ENCODE measurements at regions not wholly inside any gene's neighbourhood (a gene's known extent, or its start where the extent isn't known, plus 50 kb on each side); places are given as distances from the start of the nearest gene placed in this dataset.

DNA sequence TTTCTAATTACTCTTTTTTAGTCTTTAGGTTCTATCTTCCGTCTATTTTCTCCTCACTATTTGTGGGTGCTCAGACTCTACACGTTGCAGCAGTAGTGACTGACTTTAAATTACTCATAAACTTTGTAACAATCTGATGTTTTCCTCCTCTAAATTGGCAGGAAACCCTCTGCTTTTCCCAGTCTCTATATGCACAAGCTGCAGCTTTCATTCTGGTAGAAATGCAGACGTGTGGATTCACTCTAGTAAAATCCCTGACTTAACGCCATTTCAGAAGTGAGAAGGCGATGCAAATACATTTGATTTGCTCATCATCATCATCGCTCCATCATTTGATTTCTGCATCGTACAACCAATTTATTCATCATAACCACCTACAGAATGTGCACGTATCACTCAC, 561.0 kb upstream of the ZFHX3 start:
- ChIA-PET CTCF (no interaction called here), POLR2A (no interaction called here)
- Mint-ChIP-seq H3K27me3 (peaks cover 8% of the 10 kb centered on the region), H3K4me1 (ENCODE audit: low read depth) (no peaks in the 10 kb centered on the region), H3K9me3 (no peaks in the 10 kb centered on the region), H3K4me3 (no peak overlapping the region), H3K36me3 (ENCODE audit: low read depth) (no peaks in the 10 kb centered on the region), H3K27ac (no peak overlapping the region)
- TF ChIP-seq, protein P1, sequence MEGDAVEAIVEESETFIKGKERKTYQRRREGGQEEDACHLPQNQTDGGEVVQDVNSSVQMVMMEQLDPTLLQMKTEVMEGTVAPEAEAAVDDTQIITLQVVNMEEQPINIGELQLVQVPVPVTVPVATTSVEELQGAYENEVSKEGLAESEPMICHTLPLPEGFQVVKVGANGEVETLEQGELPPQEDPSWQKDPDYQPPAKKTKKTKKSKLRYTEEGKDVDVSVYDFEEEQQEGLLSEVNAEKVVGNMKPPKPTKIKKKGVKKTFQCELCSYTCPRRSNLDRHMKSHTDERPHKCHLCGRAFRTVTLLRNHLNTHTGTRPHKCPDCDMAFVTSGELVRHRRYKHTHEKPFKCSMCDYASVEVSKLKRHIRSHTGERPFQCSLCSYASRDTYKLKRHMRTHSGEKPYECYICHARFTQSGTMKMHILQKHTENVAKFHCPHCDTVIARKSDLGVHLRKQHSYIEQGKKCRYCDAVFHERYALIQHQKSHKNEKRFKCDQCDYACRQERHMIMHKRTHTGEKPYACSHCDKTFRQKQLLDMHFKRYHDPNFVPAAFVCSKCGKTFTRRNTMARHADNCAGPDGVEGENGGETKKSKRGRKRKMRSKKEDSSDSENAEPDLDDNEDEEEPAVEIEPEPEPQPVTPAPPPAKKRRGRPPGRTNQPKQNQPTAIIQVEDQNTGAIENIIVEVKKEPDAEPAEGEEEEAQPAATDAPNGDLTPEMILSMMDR (IDR thresholded peaks at IDR 0.05): no peak
- DNase-seq: no peak
- intact Hi-C loops (cut with micrococcal nuclease): no loop called here
- ATAC-seq: no peak

DNA sequence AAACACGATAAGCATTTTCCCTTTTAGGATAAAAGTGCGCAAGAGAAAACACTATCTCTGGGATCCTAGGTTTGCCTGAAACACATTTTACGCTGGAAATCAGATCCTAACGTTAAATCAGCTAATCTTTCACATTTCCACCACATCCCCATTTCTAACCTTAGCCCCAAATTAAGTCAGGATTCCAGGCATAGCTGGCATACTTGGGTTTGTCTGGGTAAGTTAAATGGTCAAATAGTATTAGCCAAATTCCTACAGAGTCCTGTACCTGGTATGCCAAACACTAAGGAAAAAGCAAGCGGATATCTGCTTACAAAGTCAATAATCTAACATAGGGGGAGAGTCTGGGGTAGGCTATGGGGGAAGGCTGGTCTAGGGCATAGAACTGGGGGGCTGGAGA, 557.4 kb upstream of the ZFHX3 start:
- Mint-ChIP-seq H3K9me3 (no peaks in the 10 kb centered on the region), H3K27ac (no peak overlapping the region), H3K27me3 (no peaks in the 10 kb centered on the region), H3K4me3 (no peak overlapping the region), H3K4me1 (ENCODE audit: low read depth) (no peaks in the 10 kb centered on the region), H3K36me3 (ENCODE audit: low read depth) (no peaks in the 10 kb centered on the region)
- TF ChIP-seq, protein P1 (IDR thresholded peaks at IDR 0.05): no peak
- ChIA-PET POLR2A (no interaction called here), CTCF (no interaction called here)
- DNase-seq (no peak), ATAC-seq (no peak)
- intact Hi-C loops (cut with micrococcal nuclease): no loop called here

DNA sequence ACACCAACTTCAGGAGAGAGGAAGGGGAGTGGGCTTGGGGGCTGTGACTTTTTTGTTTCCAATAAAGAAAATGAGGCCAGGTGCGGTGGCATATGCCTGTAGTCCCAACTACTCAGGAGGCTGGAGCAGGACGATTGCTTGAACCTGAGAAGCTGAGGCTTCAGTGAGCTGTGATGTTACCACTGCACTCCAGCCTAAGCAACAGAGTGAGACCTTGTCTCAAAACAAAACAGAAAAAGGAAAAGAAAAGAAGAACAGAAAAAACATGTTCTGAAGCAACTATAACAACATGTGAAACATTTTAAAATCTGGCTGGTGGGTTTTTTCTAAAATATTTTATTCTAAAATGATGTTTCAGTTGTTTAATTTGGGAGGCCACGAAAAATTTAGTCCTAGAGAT, 554.0 kb upstream of the ZFHX3 start:
- ATAC-seq (no peak), DNase-seq (no peak)
- Mint-ChIP-seq H3K4me3 (no peak overlapping the region), H3K4me1 (ENCODE audit: low read depth) (no peaks in the 10 kb centered on the region), H3K9me3 (no peaks in the 10 kb centered on the region), H3K27me3 (no peaks in the 10 kb centered on the region), H3K27ac (no peak overlapping the region), H3K36me3 (ENCODE audit: low read depth) (no peaks in the 10 kb centered on the region)
- TF ChIP-seq, protein P1 (IDR thresholded peaks at IDR 0.05): no peak
- intact Hi-C loops (cut with micrococcal nuclease): no loop called here
- POLR2A ChIA-PET: no interaction called here
- CTCF ChIA-PET: no interaction called here

DNA sequence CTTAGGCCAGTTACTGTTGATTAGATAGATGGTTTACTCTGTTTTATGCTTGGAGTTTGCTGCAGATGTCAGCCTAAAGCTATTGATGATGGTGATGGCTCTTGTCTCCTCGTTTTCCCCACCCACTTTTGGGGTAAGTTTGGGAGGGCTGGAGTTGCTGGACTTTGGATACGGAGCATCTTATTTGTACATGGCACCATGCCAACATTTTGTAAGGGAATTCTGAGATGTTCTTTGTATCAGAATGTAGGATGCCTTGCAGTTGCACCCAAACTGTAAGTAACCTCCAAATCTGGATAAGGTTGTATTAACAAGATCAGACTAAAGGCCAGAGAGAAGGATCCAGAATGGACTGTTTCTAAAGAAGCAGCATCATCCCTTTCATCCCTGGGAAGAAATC, 551.9 kb upstream of the ZFHX3 start:
- no peaks in the 10 kb centered on the region for H3K36me3 Mint-ChIP-seq (ENCODE audit: low read depth)
- H3K4me3 Mint-ChIP-seq: no peak overlapping the region
- ChIA-PET POLR2A (no interaction called here), CTCF (no interaction called here)
- DNase-seq: no peak
- ATAC-seq: no peak
- H3K27me3 Mint-ChIP-seq: no peaks in the 10 kb centered on the region
- TF ChIP-seq, protein P1 (IDR thresholded peaks at IDR 0.05): no peak
- no peaks in the 10 kb centered on the region for H3K4me1 Mint-ChIP-seq (ENCODE audit: low read depth)
- no peaks in the 10 kb centered on the region for H3K9me3 Mint-ChIP-seq
- intact Hi-C loops (cut with micrococcal nuclease): no loop called here
- H3K27ac Mint-ChIP-seq: no peak overlapping the region

DNA sequence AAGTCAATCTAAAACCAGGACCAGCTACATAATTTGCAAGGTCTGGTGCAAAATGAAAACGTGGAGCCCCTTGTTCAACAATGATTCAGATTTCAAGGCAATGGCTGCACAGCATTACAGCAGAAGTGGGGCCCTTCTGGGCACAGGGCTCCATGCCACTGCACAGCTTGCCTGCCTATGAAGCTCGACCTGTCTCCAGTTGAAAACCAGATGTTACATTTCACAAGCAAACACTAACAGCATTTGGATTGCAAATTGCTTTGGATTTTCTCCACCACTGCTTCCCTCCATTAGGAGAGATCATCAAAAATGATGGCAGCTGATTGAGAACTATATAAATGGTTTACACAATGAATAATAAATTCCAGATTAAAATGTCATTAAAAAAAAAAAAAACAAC, 551.4 kb upstream of the ZFHX3 start:
- POLR2A ChIA-PET: no interaction called here

More for the DNA sequence above, 551.4 kb upstream of the ZFHX3 start:
- DNase-seq: no peak
- TF ChIP-seq, protein P1 (IDR thresholded peaks at IDR 0.05): no peak
- ATAC-seq: no peak
- no peaks in the 10 kb centered on the region for H3K9me3 Mint-ChIP-seq
- intact Hi-C loops (cut with micrococcal nuclease): no loop called here
- CTCF ChIA-PET: no interaction called here
- H3K27me3 Mint-ChIP-seq: no peaks in the 10 kb centered on the region
- no peak overlapping the region for H3K27ac Mint-ChIP-seq
- no peaks in the 10 kb centered on the region for H3K36me3 Mint-ChIP-seq (ENCODE audit: low read depth)
- no peak overlapping the region for H3K4me3 Mint-ChIP-seq
- no peaks in the 10 kb centered on the region for H3K4me1 Mint-ChIP-seq (ENCODE audit: low read depth)
